COLO829 (cell line): ENCODE measurements at regions not wholly inside any gene's neighbourhood (a gene's known extent, or its start where the extent isn't known, plus 50 kb on each side); places are given as distances from the start of the nearest gene placed in this dataset.

Experiments
- DNase-seq: peaks from one replicate; pipeline ENCODE4 v3.0.0; 2012; ENCODE audit warnings: low spot score

DNA sequence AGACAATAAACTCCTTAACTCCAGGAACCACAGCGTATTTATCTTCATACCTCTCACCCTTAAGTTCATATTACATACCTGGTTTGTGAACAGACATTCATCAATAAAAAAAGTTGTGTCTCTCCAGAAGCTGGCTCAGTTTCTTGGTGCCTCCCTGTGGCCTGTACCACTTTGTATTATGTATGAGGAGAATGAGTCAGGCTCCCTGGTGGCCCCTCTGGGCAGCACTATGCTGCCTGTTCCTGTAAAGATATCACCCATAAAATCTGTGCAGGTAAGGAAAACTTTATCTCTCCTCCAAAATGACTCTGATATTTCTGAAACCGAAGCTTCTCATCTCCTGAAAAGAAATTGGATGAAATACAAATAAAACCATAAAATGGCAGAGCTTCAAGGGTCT is 198.4 kb upstream of the NT5C1B start:
- no peak for DNase-seq

DNA sequence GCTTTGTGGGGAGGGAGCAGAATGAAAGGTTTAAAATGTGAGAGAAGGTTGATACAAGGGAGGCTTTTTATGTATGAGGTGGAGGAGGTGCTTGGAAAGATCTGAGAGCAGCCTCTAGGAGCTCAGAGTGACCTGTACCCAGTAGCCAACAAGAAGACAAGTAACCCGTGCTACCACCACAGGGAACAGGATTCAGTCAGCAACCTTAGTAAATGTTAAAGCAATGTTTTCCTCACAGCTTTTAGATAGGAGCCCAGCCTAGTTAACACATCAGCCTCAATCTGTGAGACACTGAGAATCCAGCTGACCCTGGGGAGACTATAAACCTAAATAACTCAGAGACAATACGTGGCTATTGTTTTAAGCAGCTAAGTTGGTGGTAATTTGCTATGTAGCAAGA is 194.9 kb upstream of the NT5C1B start:
- no peak for DNase-seq

DNA sequence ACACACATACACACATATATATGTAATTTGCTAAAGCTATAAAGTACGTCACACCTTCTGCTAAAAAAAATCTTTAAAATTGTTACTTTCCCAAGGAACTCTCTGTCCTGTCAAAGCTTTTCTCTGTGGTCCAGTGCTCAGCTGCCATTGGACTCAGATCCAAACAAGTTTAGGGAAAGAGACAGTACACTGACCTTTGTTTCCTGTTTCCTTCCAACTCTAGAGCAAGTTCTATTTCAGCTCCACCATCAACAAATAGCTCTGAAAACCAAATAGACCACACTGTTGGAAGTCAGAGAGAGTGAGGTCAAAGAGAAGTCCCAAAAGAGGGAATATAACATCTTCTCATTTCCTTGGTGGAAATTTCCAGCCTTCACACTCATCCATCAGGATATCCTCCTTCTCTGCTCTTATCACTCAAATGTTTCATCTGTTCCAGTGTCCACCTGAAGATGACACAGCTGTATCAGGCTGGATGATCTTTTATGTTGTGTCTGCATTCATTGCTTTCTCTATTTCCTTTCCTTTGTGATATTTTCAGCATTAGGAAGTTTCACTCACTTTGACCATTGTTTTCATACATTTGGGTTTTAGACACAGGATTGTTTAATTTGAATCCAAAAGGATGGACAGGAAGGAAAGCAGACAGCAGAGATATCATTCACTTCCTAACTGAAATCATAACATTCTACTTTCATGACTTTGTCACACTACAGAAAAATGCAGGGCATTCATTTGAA is 192.3 kb upstream of the NT5C1B start:
- DNase-seq, result no peak

DNA sequence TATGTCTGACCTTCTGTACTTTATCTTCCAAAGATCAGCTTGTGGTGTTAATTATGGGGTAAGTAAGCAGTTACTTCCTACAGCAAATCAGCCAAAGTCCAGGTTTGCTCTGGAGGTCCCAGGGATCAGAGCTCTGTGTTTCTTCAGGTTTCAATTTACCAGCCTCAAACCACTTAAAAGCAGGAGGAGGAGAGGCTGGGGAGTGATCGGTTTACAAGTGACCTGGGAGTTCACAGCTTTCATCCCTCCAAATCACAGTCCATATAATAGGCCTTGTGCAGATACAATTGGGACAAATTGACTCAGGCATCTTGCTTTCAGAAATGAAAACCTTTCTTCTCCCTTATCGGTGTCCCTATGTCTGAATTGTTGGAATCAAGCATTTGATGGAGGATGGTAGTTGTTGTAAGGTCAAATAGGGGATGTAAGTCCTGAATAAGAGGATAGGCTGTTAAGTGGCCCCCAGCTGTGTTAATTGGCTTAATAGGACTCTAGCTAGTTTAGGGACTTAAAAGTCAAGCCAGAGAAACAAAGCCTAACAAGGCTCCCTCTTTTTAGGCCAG is 188.0 kb upstream of the NT5C1B start:
- no peak for DNase-seq

DNA sequence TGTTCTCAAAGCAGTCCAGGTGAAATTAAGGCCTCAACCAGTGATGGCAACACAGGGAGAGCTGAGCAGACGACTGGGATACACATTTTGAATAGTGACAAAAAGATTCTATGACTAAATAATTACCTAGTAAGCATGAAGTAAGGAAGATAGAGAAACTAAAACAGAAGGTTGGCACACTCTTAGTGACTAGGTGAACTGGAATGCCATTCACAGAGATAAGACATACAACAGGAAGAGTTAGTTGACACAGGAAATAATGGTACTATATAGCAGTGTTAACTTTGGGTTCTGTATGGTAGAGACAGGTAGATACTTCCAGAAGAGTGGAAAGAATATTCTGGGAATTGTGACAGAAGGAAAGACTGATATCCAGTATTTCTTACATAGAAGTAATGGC is 181.8 kb upstream of the NT5C1B start:
- DNase-seq, result no peak

DNA sequence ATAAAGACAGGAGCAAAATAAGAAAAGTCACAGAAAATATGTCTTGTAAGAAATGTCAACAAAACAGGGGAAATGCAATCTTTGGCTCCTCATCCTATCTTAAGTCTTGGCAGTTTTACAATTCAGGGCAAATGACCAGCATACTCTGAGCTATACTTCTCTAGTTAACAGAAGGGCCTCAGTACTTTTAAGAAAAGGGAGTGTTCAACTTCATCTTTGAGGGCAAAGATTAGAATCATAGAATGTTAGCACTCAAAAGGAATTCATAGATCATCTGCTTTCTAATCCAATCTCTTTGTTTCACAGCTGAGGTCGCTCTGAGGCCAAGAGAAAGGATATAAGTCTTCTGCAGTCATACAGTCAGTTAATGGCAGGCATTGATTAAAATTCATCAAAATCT is 174.0 kb upstream of the NT5C1B start:
- DNase-seq, result no peak

DNA sequence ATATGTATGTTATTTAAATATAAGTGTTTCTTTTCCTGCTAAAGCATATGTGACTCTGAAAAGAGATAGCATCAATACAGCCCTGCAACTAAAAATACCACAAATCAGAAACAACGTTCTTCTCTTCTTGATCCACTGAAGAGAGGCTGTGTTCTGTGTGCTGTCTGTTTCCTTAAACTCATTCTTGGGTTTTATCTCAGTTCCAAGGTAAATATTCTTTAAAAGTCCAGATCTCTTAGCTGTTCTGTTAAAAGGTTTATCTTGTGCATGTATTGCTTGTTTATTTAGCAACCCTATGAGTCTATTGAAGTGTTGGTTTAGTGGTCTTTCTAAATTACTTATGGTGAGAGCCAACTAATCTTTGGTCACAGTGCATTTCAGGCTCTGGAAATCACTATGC is 173.3 kb upstream of the NT5C1B start:
- no peak for DNase-seq

DNA sequence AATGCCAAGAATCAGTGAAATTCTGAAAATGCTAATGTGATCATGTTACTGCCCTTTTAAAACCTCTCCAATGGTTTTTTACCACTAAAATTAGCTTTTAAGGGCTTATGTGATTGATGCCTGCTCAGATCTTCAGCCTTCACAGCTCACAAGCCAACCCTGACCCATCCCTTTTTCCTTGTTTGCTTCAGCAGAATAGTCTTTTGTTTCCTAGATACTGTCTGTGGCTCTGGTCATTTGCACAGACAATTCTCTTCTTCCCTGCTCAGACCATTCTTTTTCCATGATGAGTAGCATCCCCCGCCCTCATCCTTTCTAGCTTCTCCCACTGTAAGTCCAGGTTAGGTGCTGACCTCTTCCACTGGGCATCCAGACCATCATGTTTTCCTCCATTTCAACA is 164.9 kb upstream of the NT5C1B start:
- DNase-seq, result no peak

DNA sequence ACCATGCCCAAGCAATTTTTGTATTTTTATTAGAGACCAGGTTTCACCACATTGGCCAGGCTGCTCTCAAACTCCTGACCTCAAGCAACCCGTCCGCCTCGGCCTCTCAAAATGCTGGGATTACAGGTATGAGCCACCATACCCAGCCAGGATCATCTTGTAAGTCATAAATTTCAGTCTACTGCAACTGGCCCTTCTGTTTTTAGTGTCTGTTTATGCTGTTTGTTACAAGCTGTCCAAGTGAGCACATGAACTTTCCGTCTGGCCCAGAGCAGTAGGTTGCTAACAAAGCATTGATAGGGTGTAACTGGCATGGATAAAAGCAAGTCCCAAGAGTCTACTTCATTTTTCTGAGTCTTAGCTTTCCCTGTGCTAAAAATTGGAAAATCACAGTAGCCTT is 164.4 kb upstream of the NT5C1B start:
- no peak for DNase-seq

DNA sequence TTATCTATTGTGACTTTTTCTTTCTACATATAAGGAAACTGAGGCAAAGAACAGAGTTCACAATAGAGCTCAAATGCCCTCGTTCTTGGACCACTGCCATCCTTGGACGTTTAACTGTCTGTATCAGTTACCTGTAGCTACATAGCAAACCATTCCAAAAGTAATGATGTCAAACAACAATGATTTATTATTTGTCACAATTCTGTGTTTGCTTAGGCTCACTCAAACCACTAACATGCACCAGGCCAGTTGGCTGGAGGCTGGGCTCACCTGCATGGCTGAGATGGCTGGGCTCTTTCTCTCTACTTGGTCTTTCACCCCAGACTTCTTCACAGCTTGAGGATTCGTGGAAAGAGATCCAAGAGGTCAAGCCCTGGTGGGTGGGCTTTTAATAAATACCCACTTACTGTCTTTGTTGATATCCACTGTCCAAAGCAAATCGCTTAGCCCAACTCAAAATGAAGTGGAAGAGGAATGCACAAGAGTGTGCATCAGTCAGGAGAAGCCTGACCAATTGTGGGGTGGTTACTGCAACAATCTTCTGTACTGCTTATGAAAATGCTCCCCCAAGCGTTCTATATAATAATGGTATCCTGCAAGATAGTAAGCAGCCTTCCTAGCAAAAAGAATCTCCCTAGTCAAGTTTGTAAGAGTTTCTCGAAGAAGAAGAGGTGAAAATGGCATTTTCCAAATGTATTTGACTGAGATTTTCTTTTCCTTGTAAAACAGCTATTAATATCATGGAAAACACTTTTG is 163.5 kb upstream of the NT5C1B start:
- DNase-seq, result no peak

DNA sequence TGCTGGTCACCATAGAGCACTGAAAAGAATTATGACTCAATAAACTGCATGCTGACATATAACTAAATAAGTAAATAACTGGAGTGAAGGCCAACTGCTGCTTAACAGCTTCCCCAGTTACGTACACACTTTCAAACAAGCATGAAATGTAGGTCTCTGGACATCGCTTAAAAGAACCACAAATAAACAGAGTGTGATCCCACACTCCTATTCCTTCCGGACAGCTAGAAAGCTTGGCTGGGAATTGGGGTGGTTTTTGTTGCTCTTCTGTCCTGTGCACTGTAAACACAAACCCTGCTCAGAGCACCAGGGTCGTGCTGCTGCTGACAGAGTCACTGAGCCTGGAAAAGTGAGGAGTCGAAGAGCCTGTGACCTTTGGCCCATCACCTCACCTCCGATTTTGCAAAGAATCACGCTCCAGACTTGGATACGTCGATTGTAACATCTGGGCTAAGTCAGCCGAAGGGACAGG is 162.7 kb upstream of the NT5C1B start:
- DNase-seq, result no peak

DNA sequence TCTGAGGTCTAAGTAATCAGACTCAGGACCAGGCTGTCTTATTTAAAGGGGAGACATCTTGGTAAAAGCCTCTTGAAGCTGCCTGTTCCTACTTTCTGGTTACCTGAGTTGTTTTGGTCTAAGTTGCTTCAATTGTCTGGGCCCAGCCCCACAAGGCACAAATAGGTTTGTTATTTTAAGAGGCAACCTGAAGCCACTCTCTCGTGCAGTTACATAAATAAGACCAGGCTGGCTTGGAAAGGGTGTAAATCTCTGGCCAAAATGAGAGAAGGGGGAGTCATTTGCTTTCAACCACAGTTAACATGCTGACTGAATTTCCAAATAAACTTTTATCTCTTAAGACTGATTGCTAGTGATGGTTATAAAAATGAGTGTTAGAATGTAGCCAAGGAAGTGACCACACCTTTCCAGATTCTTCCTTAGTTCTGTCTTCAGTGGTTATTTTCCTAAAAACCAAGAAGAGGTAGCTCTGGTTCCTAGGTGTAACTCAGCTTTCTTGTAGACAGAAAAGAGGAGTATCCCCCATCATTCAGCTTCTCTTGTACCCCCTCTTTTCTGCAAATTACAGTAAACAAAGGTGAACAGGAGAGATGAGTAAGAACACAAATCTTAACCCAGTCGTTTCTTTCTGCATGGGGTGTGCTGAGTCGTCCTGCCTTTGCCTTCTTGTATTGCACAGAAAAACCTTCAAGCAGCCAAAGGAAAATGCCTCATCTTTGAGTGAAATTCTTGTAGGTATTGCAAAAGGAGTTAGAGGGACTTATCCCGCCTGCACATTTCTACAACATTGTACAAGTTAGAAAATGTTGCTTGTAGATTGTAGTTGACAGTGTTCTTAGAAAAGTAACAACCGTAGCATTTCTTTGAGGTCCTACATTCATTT is 161.5 kb upstream of the NT5C1B start:
- DNase-seq, result no peak

DNA sequence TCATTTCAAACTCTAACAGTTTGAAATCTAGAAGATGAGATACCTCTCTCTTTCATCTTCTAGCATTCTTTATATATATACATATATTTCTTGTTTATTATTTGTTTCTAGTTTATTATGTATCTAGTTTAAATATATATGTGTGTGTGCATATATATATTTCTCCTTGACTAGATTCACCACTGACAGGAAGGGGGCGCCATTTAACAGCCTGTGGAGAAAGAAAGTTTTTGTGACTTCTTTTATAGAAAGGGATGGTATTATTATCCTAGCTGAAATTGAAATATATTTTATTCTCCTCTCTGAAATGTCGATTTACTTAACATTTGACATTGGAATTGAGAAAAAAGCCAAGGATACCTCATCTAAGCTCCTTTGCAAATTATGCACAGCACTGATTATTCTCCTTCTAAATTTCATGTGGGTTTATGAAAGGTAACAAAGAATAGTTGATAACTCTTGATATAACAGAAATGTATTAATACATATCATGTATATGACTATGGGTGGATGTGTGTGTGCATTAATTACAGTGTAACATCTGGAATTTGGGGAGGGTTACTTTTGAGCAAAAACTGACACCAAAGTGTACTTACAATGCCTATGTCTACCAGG is 160.7 kb upstream of the NT5C1B start:
- no peak for DNase-seq

DNA sequence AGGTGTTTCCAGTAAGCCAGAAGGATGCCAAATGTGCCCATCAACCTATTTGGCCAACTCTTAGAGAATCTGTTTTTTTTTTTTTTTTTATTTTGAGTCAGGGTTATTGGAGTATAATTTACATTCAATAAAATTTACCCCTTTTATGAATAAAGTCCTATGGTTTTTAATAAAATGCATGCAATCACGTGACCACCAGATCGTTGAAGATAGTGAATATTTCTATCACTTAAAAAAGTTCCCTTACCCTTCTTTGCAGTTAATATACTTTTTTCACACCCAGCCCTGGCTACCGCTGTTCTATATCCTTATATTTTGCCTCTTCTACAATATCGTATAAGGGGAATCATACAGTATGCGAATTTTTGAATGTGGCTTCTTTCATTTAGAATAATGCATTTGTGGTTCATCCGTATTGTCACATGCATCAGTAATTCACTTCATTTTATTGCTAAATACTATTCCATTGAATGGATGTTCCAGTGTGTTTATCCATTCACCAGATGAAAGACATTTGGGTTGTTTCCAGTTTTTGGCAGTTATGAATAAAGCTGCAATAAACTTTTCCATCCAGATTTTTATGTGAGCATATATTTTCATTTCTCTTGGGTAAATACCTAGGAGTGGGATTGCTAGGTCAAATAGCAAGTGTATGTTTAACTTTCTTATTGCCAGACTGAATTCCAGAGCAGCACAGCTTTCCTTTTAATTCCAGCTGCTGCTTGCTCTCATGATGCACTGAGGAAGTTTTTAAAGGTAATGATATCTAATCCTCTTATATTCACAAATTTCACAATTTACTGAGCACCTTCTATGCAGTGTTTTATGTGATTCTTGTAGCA is 156.3 kb upstream of the NT5C1B start:
- no peak for DNase-seq

DNA sequence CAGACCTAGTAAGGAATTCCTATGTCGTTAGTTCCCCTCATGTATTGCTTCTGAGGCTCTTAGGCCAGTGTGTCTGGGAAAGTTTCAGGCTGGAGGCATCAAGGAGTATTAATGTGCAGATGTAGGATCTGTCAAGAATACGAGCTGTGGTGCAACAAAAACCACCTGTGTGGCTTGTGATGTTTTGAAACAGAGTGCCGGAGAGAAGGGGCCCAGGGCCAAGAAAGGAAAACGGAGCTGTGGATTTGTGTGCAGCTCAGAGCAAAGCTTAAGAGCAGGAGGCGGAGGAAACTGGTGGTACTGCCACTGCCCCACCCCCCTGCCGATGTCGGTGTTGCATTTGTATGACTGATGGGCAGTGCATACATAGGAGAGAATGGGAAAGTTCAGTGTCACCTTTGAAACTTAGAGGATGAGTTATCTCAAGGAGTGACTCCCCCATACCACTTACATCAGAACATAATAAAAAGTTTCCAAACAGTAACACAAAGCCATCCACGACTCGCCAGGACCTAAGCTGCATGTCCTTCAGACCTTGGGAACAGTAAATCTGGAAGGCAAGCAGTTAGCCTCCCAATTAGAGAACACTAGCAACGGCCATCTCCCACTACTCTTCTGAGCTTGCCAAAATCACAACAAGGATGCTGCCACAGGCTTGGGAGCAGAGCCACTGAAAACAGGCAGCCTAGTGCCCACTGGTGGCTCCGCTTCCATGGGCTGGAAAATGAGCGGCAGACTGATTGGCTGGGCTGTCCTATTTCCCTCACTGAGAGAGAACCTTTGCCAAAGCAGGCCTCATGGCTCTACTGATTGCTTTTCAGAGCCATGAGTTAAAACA is 152.7 kb upstream of the NT5C1B start:
- no peak for DNase-seq

DNA sequence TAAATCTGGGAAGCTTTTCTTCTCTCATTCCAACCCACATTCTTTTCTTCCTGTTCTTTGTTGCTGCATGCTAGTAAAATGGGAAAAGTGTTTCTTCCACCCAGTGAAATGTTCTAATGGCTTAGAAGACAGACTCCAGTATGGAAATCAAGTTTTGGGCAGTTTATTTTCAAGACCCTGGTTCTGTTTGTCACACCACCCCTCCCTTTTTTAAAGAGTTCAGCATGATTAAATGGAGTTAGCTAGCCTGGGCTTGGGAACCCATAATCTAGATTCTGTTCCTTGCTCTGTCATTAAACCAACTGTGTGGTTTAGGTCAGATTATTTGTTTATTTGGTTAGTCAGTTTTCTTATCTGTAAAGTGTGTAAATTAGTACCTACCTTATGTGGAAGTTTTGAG is 151.8 kb upstream of the NT5C1B start:
- no peak for DNase-seq

DNA sequence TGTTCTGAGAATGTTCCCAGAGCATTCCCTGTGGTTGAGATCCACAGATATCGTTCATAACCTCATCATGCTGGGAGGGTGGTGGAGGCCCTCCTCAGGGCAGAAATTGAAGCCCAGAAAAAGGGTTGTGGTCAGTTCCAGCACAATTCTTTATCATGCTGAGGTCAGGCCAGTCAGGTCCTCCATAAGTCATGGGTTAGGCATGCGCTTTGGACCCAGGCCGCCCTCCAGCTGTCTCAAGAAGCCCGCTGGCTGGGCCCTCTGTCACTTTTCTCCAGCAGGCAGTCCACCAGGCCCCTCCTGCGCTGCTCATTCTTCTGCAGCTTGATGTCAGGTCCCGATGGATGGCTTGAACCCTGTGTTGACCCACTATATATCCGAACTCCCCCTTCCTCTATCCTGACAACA is 151.1 kb upstream of the NT5C1B start:
- no peak for DNase-seq

DNA sequence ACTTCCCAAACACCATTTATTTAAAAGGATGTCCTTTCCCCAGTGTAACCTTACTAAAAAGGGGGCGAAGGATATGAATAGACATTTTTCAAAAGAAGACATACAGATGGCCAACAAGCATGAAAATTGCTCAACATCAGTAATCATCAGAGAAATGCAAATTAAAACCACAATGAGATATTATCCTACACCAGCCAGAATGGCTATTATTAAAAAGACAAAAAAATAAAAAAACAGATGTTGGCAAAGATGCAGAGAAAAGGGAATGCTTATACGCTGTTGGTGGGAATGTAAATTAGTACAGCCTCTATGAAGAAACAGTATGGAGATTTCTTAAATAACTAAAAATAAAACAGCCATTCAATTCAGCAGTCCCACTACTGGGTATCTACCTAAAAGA is 142.3 kb upstream of the NT5C1B start:
- DNase-seq, result no peak

DNA sequence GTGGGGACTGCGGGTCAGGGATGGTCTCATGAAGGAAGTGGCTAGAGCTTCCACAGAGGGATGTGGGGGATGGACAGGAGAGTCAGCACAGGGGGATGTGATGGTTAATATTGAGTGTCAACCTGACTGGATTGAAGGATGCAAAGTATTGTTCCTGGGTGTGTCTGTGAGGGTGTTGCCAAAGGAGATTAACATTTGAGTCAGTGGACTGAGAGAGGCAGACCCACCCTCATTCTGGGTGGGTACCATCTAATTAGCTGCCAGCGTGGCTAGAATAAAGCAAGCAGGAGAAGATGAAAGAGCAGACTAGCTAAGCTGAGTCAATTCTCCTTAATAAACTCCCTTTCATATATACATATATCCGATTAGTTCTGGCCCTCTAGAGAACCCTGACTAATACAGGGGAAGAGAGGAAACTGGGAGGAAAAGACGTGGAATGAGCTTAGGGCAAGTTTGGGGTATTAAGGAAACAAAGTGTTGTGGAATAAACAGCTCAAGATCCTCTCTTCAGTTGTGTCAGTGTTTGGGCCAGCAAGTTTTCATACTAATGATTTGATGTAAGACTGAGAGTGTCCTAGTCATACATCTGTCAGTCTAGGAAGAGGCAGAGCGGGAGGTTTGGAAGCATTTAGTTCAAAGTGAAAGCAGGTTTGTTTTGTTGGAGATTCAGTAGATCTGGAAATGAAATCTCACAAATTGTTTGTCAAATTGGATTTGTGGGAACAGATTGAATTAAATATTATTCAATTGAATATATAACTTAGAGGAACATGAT is 135.2 kb upstream of the NT5C1B start:
- no peak for DNase-seq
